ENCODE measurements at regions not wholly inside any gene's neighbourhood (a gene's known extent, or its start where the extent isn't known, plus 50 kb on each side); places are given as distances from the start of the nearest gene placed in this dataset.

DNA sequence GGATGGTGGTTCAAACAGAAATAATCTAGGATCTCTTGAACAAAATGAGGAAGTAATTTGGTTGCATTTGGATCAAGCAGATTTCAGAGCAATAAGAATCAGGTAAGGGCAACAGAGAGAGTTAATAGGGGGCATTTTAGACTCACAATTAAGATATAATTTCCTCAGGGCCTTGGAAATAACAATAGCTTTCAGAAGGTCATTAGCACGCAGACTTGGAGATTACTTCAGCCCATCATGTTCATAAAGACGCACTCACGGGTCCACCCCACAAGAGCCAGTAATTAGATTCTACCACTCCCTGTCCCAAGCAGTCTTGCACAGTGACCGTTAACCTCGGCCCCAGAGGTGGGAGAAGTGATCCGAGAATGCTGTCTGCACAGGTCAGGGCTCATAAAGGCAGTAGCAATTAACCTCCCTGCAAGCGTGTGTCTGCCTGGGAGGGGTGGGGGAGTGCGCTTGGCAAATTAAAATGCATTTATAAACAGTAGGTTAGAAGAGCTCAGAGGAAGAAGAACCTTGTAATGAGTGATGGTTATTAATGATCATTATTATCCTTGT lies 125.7 kb upstream of the CCDC196 start:
- no peaks in the 10 kb centered on the region for H3K27me3 Mint-ChIP-seq (ENCODE audit: unreplicated experiment)
- TF ChIP-seq, protein P1, sequence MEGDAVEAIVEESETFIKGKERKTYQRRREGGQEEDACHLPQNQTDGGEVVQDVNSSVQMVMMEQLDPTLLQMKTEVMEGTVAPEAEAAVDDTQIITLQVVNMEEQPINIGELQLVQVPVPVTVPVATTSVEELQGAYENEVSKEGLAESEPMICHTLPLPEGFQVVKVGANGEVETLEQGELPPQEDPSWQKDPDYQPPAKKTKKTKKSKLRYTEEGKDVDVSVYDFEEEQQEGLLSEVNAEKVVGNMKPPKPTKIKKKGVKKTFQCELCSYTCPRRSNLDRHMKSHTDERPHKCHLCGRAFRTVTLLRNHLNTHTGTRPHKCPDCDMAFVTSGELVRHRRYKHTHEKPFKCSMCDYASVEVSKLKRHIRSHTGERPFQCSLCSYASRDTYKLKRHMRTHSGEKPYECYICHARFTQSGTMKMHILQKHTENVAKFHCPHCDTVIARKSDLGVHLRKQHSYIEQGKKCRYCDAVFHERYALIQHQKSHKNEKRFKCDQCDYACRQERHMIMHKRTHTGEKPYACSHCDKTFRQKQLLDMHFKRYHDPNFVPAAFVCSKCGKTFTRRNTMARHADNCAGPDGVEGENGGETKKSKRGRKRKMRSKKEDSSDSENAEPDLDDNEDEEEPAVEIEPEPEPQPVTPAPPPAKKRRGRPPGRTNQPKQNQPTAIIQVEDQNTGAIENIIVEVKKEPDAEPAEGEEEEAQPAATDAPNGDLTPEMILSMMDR (IDR thresholded peaks at IDR 0.05; ENCODE audit: partially characterized antibody, unreplicated experiment), result no peak
- H3K4me1 Mint-ChIP-seq (ENCODE audit: low read depth, unreplicated experiment), result peaks cover 14% of the 10 kb centered on the region
- DNase-seq, result no peak
- H3K36me3 Mint-ChIP-seq (ENCODE audit: unreplicated experiment), result no peaks in the 10 kb centered on the region
- H3K4me3 Mint-ChIP-seq (ENCODE audit: unreplicated experiment), result no peak overlapping the region
- no peak overlapping the region for H3K27ac Mint-ChIP-seq (ENCODE audit: unreplicated experiment)
- no peaks in the 10 kb centered on the region for H3K9me3 Mint-ChIP-seq (ENCODE audit: unreplicated experiment)

DNA sequence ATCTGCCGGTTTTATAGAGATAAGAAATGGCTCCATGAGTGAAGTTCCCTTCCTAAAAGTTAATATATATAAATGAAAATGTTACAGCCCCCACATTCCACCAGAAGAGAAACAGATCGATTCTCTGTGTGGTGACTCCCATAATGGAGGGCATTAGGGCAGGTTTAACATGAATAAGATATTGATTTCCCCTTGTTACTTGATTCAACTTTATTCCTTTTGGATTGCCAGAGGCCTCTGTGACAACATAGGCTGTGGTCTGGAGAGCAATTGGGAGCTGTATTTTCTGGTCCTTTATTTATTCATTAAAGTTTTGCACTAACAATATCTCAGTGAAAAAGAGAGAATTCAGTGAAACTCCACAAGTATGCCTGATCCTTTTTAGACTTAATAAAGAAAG lies 125.2 kb upstream of the CCDC196 start:
- Mint-ChIP-seq H3K27ac (ENCODE audit: unreplicated experiment) (no peak overlapping the region), H3K9me3 (ENCODE audit: unreplicated experiment) (no peaks in the 10 kb centered on the region), H3K36me3 (ENCODE audit: unreplicated experiment) (no peaks in the 10 kb centered on the region), H3K27me3 (ENCODE audit: unreplicated experiment) (no peaks in the 10 kb centered on the region), H3K4me1 (ENCODE audit: low read depth, unreplicated experiment) (peaks cover 14% of the 10 kb centered on the region), H3K4me3 (ENCODE audit: unreplicated experiment) (no peak overlapping the region)
- no peak for DNase-seq
- TF ChIP-seq, protein P1 (IDR thresholded peaks at IDR 0.05; ENCODE audit: partially characterized antibody, unreplicated experiment), result no peak

DNA sequence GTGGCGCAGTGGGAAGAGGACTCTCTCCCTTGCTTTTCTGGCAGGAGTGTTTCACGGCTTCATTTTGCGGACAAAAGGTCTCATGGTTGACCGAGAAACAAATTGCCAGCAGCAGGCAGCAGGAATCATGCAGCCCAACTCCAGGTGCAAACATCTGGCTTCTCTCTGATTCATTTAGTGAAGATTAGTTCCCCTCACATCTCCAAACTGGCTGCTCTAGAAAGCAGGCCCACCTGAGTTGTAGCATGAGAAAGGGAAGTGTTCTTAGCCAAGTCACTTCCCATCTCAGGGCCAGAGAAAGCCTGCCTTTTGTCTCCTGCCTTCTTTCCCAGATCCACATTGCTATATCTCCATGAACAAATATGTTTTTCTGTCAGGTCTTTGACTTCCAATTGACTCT lies 120.8 kb upstream of the CCDC196 start:
- Mint-ChIP-seq H3K9me3 (ENCODE audit: unreplicated experiment) (no peaks in the 10 kb centered on the region), H3K27ac (ENCODE audit: unreplicated experiment) (no peak overlapping the region), H3K27me3 (ENCODE audit: unreplicated experiment) (no peaks in the 10 kb centered on the region), H3K4me3 (ENCODE audit: unreplicated experiment) (no peak overlapping the region), H3K4me1 (ENCODE audit: low read depth, unreplicated experiment) (peaks cover 3% of the 10 kb centered on the region), H3K36me3 (ENCODE audit: unreplicated experiment) (no peaks in the 10 kb centered on the region)
- TF ChIP-seq, protein P1 (IDR thresholded peaks at IDR 0.05; ENCODE audit: partially characterized antibody, unreplicated experiment), result no peak
- no peak for DNase-seq

DNA sequence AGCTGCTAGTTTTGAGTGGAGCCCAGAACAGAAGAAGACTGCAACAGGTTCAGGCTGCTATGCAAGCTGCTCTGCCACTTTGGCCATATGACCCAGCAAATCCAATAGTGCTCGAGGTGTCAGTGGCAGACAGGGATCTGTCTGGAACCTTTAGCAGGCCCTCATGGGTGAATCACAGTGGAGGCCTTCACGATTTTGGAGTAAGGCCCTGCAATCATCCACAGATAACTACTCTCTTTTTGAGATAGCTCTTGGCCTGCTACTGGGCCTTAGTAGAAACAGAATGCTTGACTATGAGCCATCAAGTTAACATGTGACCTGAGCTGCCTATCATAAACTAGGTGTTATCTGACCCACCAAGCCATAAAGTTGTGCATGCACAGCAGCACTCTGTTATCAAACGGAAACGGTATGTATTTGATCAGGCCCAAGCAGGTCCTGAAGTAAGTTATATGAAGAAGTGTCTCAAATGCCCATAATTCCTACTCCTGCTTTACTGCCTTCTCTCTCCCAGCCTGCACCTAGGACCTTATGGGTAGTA lies 116.9 kb upstream of the CCDC196 start:
- Mint-ChIP-seq H3K4me1 (ENCODE audit: low read depth, unreplicated experiment) (no peaks in the 10 kb centered on the region), H3K4me3 (ENCODE audit: unreplicated experiment) (no peak overlapping the region), H3K36me3 (ENCODE audit: unreplicated experiment) (no peaks in the 10 kb centered on the region), H3K27ac (ENCODE audit: unreplicated experiment) (no peak overlapping the region), H3K9me3 (ENCODE audit: unreplicated experiment) (no peaks in the 10 kb centered on the region), H3K27me3 (ENCODE audit: unreplicated experiment) (no peaks in the 10 kb centered on the region)
- no peak for DNase-seq
- TF ChIP-seq, protein P1 (IDR thresholded peaks at IDR 0.05; ENCODE audit: partially characterized antibody, unreplicated experiment), result no peak

DNA sequence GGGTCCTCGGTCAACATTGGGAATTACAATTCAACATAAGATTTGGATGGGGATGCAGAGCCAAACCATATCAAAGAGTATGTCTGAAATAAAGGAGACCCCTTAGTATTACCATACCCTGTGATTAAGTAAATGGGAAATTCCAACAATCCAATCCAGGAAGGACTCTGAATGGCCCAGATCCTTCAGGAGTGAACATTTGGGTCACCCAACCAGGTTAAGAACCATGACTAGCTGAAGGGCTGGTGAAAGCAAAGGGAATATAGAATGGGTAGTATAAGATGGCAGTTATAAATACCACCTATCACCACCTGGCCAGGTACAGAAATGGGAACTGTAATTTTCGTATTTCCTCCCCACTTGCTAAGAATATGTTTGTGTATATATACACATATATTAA lies 114.4 kb upstream of the CCDC196 start:
- Mint-ChIP-seq H3K36me3 (ENCODE audit: unreplicated experiment) (no peaks in the 10 kb centered on the region), H3K9me3 (ENCODE audit: unreplicated experiment) (no peaks in the 10 kb centered on the region), H3K4me1 (ENCODE audit: low read depth, unreplicated experiment) (no peaks in the 10 kb centered on the region), H3K27me3 (ENCODE audit: unreplicated experiment) (no peaks in the 10 kb centered on the region), H3K27ac (ENCODE audit: unreplicated experiment) (no peak overlapping the region), H3K4me3 (ENCODE audit: unreplicated experiment) (no peak overlapping the region)
- TF ChIP-seq, protein P1 (IDR thresholded peaks at IDR 0.05; ENCODE audit: partially characterized antibody, unreplicated experiment), result no peak
- DNase-seq, result no peak
